GM13977 (cell line): ENCODE measurements at regions not wholly inside any gene's neighbourhood (a gene's known extent, or its start where the extent isn't known, plus 50 kb on each side); places are given as distances from the start of the nearest gene placed in this dataset.
A peak's percentile ranks its signal among the peaks of the same experiment; 100 is the strongest.

ENCODE experiments used
- DNase-seq: peaks from one replicate; pipeline ENCODE4 v3.0.0; 2012; ENCODE audit warnings: low spot score
- CTCF ChIP-seq: IDR thresholded peaks from 2 replicates; pipeline ENCODE4 v1.5.1; 2012; ENCODE audit warnings: mild to moderate bottlenecking, control low read depth; ENCODE audit not compliant: insufficient read depth; ENCODE audit errors: extremely low read depth, missing control alignments
- in situ Hi-C: fragments of 300-500 bp; cut with MboI; formaldehyde crosslinking; loops from one replicate; pipeline ENCODE4 v1.12.0; 2022; ENCODE audit warnings: low sequenced_read_pairs, low pct_unique_long_range_greater_than_20kb, mixed read lengths, inconsistent platforms; ENCODE audit not compliant: unreplicated experiment

- in situ Hi-C loops = no loop called here
- no peak for TF ChIP-seq CTCF
- DNase-seq = no peak
Measured at GRCh38 chr6:22023937-22024336, 272.9 kb downstream of the PRL start.

- peak; percentile 29 for DNase-seq
- no peak for TF ChIP-seq CTCF
- in situ Hi-C loops = no loop called here
Measured at GRCh38 chr6:22024973-22025467, 271.8 kb downstream of the PRL start.

GRCh38 chr6:22025468-22026163 is 271.2 kb downstream of the PRL start:
- peak; percentile 38 for DNase-seq
- in situ Hi-C loops = no loop called here
- TF ChIP-seq CTCF = no peak

- DNase-seq = no peak
- in situ Hi-C loops = no loop called here
- TF ChIP-seq CTCF = no peak
Measured at GRCh38 chr6:22026164-22026678, 270.6 kb downstream of the PRL start.

- no peak for TF ChIP-seq CTCF
- no peak for DNase-seq
- in situ Hi-C loops = no loop called here
Measured at GRCh38 chr6:22027040-22027725, 269.7 kb downstream of the PRL start.

- no peak for DNase-seq
- TF ChIP-seq CTCF = no peak
- in situ Hi-C loops = no loop called here
Measured at GRCh38 chr6:22028403-22029090, 268.3 kb downstream of the PRL start.
